ENCODE measurements at regions not wholly inside any gene's neighbourhood (a gene's known extent, or its start where the extent isn't known, plus 50 kb on each side); places are given as distances from the start of the nearest gene placed in this dataset.
A peak's percentile ranks its signal among the peaks of the same experiment; 100 is the strongest.

DNA sequence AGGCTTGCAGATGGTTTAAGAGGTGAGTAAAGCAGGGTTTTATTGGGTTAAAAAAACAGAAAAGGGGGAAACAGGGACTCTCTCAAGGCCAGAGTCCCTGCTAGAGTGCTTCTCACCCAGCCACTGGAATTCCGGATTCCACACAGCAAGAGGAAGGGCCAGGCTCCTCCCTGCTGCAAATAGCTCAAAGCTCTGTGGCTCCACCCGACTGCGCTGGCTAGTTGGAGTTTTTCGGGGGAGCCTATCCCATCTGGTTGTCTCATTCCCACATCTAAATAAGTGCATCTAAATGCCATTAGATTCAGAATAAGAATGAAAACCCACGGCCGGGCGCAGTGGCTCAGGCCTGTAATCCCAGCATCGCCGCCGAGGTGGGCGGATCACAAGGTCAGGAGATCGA lies 791.5 kb downstream of the SLC16A7 start:
- TF ChIP-seq, protein P1, sequence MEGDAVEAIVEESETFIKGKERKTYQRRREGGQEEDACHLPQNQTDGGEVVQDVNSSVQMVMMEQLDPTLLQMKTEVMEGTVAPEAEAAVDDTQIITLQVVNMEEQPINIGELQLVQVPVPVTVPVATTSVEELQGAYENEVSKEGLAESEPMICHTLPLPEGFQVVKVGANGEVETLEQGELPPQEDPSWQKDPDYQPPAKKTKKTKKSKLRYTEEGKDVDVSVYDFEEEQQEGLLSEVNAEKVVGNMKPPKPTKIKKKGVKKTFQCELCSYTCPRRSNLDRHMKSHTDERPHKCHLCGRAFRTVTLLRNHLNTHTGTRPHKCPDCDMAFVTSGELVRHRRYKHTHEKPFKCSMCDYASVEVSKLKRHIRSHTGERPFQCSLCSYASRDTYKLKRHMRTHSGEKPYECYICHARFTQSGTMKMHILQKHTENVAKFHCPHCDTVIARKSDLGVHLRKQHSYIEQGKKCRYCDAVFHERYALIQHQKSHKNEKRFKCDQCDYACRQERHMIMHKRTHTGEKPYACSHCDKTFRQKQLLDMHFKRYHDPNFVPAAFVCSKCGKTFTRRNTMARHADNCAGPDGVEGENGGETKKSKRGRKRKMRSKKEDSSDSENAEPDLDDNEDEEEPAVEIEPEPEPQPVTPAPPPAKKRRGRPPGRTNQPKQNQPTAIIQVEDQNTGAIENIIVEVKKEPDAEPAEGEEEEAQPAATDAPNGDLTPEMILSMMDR (IDR thresholded peaks at IDR 0.05; ENCODE audit: low read depth, low read length), result no peak
- H3K9me3 ChIP-seq (ENCODE audit: control insufficient read depth, insufficient read depth, low read length), result peaks cover 6% of the 10 kb centered on the region; the same call in 1 of the 2 replicates
- no peak overlapping the region for H3K4me3 ChIP-seq (ENCODE audit: low read depth, low read length)
- ChIA-PET CTCF (no interaction called here), POLR2A (no interaction called here)
- H3K27me3 ChIP-seq (ENCODE audit: control insufficient read depth, insufficient read depth, low read length), result no peaks in the 10 kb centered on the region
- DNase-seq (ENCODE audit: low read depth, low spot score), result no peak
- H3K27ac ChIP-seq (ENCODE audit: low read depth, low read length), result no peak overlapping the region

DNA sequence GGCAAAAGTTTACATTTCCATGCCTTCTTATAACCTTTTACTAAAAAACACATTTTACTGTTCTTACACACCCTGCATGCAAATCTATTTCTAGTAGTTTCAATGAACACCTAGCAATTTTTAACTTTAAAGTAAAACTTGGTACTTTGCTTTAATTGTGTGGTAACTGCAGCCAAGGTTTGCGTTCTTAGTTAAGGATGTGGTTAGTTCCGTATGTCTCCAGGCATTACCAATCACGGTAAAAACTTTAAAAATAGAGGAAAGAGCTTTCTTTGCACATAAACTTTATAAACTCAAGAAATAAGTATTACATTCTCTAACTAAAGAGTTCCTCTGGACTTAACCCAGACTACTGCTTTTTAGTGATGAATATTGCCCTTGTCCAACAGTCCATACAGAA lies 795.2 kb downstream of the SLC16A7 start:
- DNase-seq (ENCODE audit: low read depth, low spot score), result no peak
- Histone ChIP-seq H3K9me3 (ENCODE audit: control insufficient read depth, insufficient read depth, low read length) (peaks cover 10% of the 10 kb centered on the region; the same call in 1 of the 2 replicates), H3K27ac (ENCODE audit: low read depth, low read length) (no peak overlapping the region), H3K27me3 (ENCODE audit: control insufficient read depth, insufficient read depth, low read length) (no peaks in the 10 kb centered on the region), H3K4me3 (ENCODE audit: low read depth, low read length) (no peak overlapping the region)
- POLR2A ChIA-PET, result no interaction called here
- CTCF ChIA-PET, result no interaction called here
- TF ChIP-seq, protein P1 (IDR thresholded peaks at IDR 0.05; ENCODE audit: low read depth, low read length), result no peak

DNA sequence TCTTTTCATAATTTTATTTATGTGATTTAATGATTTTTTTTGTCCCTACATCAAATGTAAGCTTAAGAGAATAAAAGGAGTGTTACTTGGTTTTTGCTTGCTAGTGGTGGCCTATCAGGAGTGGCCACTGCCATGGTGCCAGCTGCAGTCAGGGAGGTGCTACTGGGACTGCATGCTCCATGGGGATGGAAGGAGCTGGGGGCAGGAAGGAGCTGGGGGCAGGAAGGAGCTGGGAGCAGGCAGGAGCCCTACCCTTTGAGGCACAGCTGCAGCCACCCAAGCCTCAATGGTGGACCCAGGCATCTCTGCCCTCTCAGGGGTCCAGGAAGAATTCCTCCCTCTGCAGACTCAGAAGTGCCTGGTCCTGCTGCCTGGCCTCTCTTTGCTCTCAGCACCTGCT lies 796.0 kb downstream of the SLC16A7 start:
- ChIA-PET POLR2A (no interaction called here), CTCF (no interaction called here)
- H3K27me3 ChIP-seq (ENCODE audit: control insufficient read depth, insufficient read depth, low read length), result no peaks in the 10 kb centered on the region
- TF ChIP-seq, protein P1 (IDR thresholded peaks at IDR 0.05; ENCODE audit: low read depth, low read length), result no peak
- no peak overlapping the region for H3K27ac ChIP-seq (ENCODE audit: low read depth, low read length)
- peaks cover 10% of the 10 kb centered on the region; the same call in 1 of the 2 replicates for H3K9me3 ChIP-seq (ENCODE audit: control insufficient read depth, insufficient read depth, low read length)
- no peak overlapping the region for H3K4me3 ChIP-seq (ENCODE audit: low read depth, low read length)
- DNase-seq (ENCODE audit: low read depth, low spot score), result no peak

DNA sequence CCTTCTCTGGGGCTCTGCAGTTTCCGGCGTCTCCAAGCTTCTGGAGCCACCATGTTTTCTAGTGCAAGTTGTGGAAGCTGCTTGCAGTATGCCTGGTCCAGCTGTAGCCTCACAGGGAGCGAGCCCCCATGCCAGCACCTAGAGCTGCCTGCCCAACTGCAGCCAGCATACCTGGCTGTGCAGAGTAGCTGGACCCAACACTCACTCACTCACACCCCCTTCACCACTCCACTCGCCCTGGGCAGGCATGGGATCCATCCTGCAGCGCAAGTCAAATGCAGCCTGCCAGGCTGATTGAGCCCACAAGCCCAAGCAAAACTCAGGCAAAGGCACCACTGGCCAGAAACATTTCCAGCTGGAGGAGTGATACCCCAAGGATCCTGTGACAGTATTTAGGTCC lies 797.3 kb downstream of the SLC16A7 start:
- TF ChIP-seq, protein P1 (IDR thresholded peaks at IDR 0.05; ENCODE audit: low read depth, low read length), result no peak
- H3K9me3 ChIP-seq (ENCODE audit: control insufficient read depth, insufficient read depth, low read length), result peaks cover 4% of the 10 kb centered on the region; the same call in 1 of the 2 replicates
- ChIA-PET CTCF (no interaction called here), POLR2A (no interaction called here)
- no peak for DNase-seq (ENCODE audit: low read depth, low spot score)
- H3K4me3 ChIP-seq (ENCODE audit: low read depth, low read length), result no peak overlapping the region
- no peak overlapping the region for H3K27ac ChIP-seq (ENCODE audit: low read depth, low read length)
- H3K27me3 ChIP-seq (ENCODE audit: control insufficient read depth, insufficient read depth, low read length), result no peaks in the 10 kb centered on the region

DNA sequence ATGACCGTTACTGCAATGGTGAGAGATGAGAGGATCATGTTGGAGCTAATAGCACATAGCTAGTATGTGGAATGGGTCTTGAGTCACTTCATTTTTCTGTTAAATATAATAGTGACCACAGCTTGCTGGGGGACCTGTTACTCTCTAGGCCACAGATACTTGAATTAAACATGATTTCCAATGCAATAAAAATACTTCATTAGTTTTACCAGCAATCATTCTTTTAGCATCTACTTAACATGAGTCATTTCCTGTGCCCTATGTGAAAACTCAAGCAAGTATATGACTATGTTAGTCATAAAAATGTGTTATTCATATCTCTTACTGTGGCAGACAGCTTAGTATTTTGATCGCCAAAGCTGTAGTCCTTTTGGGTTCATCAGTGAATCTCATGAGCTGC lies 798.8 kb downstream of the SLC16A7 start:
- H3K9me3 ChIP-seq (ENCODE audit: control insufficient read depth, insufficient read depth, low read length), result peaks cover 4% of the 10 kb centered on the region; the same call in 1 of the 2 replicates
- peak; percentile 11 for DNase-seq (ENCODE audit: low read depth, low spot score)
- POLR2A ChIA-PET, result no interaction called here
- CTCF ChIA-PET, result no interaction called here
- no peak overlapping the region for H3K27ac ChIP-seq (ENCODE audit: low read depth, low read length)
- H3K4me3 ChIP-seq (ENCODE audit: low read depth, low read length), result no peak overlapping the region
- TF ChIP-seq, protein P1 (IDR thresholded peaks at IDR 0.05; ENCODE audit: low read depth, low read length), result no peak
- no peaks in the 10 kb centered on the region for H3K27me3 ChIP-seq (ENCODE audit: control insufficient read depth, insufficient read depth, low read length)
